ENCODE measurements at regions not wholly inside any gene's neighbourhood (a gene's known extent, or its start where the extent isn't known, plus 50 kb on each side); places are given as distances from the start of the nearest gene placed in this dataset.

GRCh38 chr3:163879172-163879571 lies 1199.1 kb downstream of the SI start:
- TF ChIP-seq CTCF (conservative IDR thresholded peaks at IDR 0.05; ENCODE audit: low read depth): no peak
- ChIA-PET CTCF (no interaction called here), POLR2A (ENCODE audit: low non-redundant PET) (no interaction called here)
- no peak for DNase-seq (ENCODE audit: low spot score)
- H3K27ac ChIP-seq: no peak overlapping the region

- no peak for DNase-seq (ENCODE audit: low spot score)
- CTCF ChIA-PET: no interaction called here
- no peak for TF ChIP-seq CTCF (conservative IDR thresholded peaks at IDR 0.05; ENCODE audit: low read depth)
- no peak overlapping the region for H3K27ac ChIP-seq
- POLR2A ChIA-PET (ENCODE audit: low non-redundant PET): no interaction called here
Observed at GRCh38 chr3:163878396-163878795, 1199.9 kb downstream of the SI start.

- ChIA-PET CTCF (no interaction called here), POLR2A (ENCODE audit: low non-redundant PET) (no interaction called here)
- no peak for DNase-seq (ENCODE audit: low spot score)
- no peak overlapping the region for H3K27ac ChIP-seq
- no peak for TF ChIP-seq CTCF (conservative IDR thresholded peaks at IDR 0.05; ENCODE audit: low read depth)
Observed at GRCh38 chr3:163877805-163878204, 1200.5 kb downstream of the SI start.

GRCh38 chr3:163863146-163863545 lies 1215.2 kb downstream of the SI start:
- ChIA-PET CTCF (no interaction called here), POLR2A (ENCODE audit: low non-redundant PET) (no interaction called here)
- no peak for DNase-seq (ENCODE audit: low spot score)
- no peak for TF ChIP-seq CTCF (conservative IDR thresholded peaks at IDR 0.05; ENCODE audit: low read depth)
- H3K27ac ChIP-seq: no peak overlapping the region

- no peak overlapping the region for H3K27ac ChIP-seq
- ChIA-PET POLR2A (ENCODE audit: low non-redundant PET) (no interaction called here), CTCF (no interaction called here)
- no peak for DNase-seq (ENCODE audit: low spot score)
- TF ChIP-seq CTCF (conservative IDR thresholded peaks at IDR 0.05; ENCODE audit: low read depth): no peak
Observed at GRCh38 chr3:163852233-163852632, 1226.1 kb downstream of the SI start.

- DNase-seq (ENCODE audit: low spot score): no peak
- H3K27ac ChIP-seq: no peak overlapping the region
- ChIA-PET POLR2A (ENCODE audit: low non-redundant PET) (no interaction called here), CTCF (no interaction called here)
- TF ChIP-seq CTCF (conservative IDR thresholded peaks at IDR 0.05; ENCODE audit: low read depth): no peak
Observed at GRCh38 chr3:163838769-163839168, 1239.5 kb downstream of the SI start.

- ChIA-PET CTCF (no interaction called here), POLR2A (ENCODE audit: low non-redundant PET) (no interaction called here)
- H3K27ac ChIP-seq: no peak overlapping the region
- DNase-seq (ENCODE audit: low spot score): no peak
- TF ChIP-seq CTCF (conservative IDR thresholded peaks at IDR 0.05; ENCODE audit: low read depth): no peak
Observed at GRCh38 chr3:163832547-163832946, 1245.7 kb downstream of the SI start.
